GM21390 (cell line): ENCODE measurements at regions not wholly inside any gene's neighbourhood (a gene's known extent, or its start where the extent isn't known, plus 50 kb on each side); places are given as distances from the start of the nearest gene placed in this dataset.
"Not testable (repeated sequence)": the region's sequence is repeated elsewhere in the genome, so short reads cannot be mapped to it uniquely, and the experiment has no call there.

Source experiments
- ATAC-seq: cut with Tn5 transposase; IDR thresholded peaks from one replicate; pipeline ENCODE4 v1.9.1; 2021; ENCODE audit not compliant: unreplicated experiment

GRCh38 chr6:164097551-164098398 is 683.3 kb downstream of the QKI start:
- no peak for ATAC-seq

- ATAC-seq: no peak
These were observed 682.5 kb downstream of the QKI start for GRCh38 chr6:164097056-164097455.

GRCh38 chr6:164095056-164095455 is 680.5 kb downstream of the QKI start:
- no peak for ATAC-seq

- ATAC-seq: no peak
These were observed 673.4 kb downstream of the QKI start for GRCh38 chr6:164087870-164088269.

- ATAC-seq: no peak
These were observed 672.7 kb downstream of the QKI start for GRCh38 chr6:164087211-164087610.

- ATAC-seq: no peak
These were observed 671.8 kb downstream of the QKI start for GRCh38 chr6:164086076-164086887.

- ATAC-seq: no peak
These were observed 670.9 kb downstream of the QKI start for GRCh38 chr6:164085091-164086075.

GRCh38 chr6:164079275-164079600 is 664.7 kb downstream of the QKI start:
- ATAC-seq: no peak

- ATAC-seq: no peak
These were observed 664.2 kb downstream of the QKI start for GRCh38 chr6:164078532-164079274.

GRCh38 chr6:164076818-164077532 is 662.5 kb downstream of the QKI start:
- ATAC-seq: not testable (repeated sequence)

- no peak for ATAC-seq
These were observed 661.6 kb downstream of the QKI start for GRCh38 chr6:164075981-164076615.

- ATAC-seq: no peak
These were observed 657.7 kb downstream of the QKI start for GRCh38 chr6:164072240-164072666.

- no peak for ATAC-seq
These were observed 655.0 kb downstream of the QKI start for GRCh38 chr6:164069350-164069990.

- no peak for ATAC-seq
These were observed 654.0 kb downstream of the QKI start for GRCh38 chr6:164068527-164068926.

- no peak for ATAC-seq
These were observed 652.2 kb downstream of the QKI start for GRCh38 chr6:164066766-164067165.

GRCh38 chr6:164066335-164066734 is 651.8 kb downstream of the QKI start:
- no peak for ATAC-seq

- ATAC-seq: no peak
These were observed 648.8 kb downstream of the QKI start for GRCh38 chr6:164063346-164063745.

GRCh38 chr6:164062872-164063271 is 648.4 kb downstream of the QKI start:
- no peak for ATAC-seq

GRCh38 chr6:164057876-164058275 is 643.4 kb downstream of the QKI start:
- ATAC-seq: no peak
